Ureter (tissue), 1 donor: ENCODE measurements at regions not wholly inside any gene's neighbourhood (a gene's known extent, or its start where the extent isn't known, plus 50 kb on each side); places are given as distances from the start of the nearest gene placed in this dataset.
A peak's percentile ranks its signal among the peaks of the same experiment; 100 is the strongest.

Experiments used
- DNase-seq: peaks from one replicate; pipeline ENCODE4 v3.0.0-alpha.2; 2020; ENCODE audit warnings: low spot score
- donor health status: DM: yes; HTN: yes; CAD: no.

DNA sequence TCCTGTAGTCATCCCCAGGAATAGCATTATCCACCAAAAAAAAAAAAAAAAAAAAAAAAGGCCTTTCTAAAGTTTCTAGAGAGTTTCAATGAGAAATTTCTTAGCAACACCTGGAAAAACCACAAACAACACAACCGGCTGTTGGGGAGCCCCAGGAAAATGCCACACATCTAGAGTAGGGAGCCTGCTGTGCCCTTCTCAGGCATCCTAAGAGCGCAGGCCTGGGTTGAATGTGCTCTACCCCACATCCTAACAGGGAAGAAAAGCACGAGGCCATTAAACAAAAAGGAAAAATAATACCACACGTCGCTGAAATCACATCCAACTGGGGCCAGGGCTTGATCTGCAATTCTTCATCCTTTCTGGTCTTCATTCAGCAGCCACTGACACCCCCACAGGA, 367.5 kb downstream of the TGFB2 start:
- DNase-seq = no peak

DNA sequence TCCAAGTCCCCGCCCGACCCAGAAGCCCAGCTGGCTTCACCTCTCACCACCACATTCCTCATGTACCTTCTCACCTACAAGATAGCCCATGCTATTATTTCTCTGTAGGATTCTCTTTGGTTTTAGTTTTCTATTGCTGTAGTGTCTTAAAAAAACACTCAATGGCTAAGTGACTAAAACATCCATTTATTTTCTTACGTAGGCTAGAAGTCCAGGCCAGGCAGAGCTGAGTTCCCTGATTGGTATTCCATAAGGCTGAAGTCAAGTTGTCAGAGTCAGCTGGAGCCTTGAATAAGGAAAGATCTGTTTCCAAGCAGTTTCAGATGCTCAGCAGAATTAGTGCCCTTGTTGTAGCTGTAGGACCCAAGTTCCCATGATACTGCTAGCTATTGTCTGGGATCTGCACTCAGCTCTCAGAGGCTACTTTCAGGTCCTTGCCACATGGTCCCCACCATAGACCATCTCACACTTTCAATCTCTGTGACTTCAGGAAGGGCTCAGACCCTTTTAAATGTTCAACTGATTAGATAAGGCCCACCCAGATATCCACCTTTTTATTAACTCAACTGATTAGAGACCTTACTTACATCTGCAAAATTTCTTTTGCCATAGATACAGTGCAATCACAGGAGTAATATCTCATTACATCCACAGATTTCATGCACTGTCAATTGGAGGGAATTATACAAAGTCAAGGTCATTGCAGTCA, 371.0 kb downstream of the TGFB2 start:
- no peak for DNase-seq

DNA sequence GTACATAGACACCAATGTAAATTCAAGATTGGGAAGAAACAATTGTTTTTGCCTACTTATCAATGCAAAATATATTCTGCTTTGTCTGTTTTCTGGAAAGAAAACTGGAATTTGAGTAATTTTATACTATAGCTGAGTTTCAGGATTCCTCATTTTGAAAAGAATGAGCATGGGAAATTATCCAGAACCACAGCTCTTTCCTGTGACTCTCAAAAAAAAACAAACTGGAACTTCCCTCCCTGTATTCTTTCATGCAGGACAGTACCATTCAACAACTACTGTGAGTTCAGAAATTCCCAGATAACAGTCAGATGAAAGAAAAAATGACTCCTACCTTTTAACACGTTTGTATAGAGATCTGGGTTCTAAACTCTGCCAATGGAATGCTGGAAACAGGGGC, 372.4 kb downstream of the TGFB2 start:
- no peak for DNase-seq

DNA sequence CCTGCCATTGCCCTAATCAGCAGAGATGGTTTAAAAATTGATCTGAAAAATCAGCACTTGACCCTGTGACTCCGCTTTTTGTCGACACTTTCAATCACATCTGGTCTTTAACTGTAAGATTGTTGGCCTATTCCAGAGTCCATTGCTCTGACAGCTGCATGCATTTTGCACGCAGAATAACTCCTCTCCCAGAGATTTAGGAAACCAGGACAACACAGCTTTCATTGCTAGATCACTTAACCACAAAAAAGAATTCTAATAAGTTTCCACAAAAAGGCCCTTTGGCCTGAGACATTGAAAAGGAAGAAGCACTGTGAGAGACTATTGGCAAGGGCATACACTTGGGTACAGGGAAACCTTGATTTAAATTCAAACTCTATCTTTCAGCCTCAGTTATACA, 373.1 kb downstream of the TGFB2 start:
- DNase-seq = no peak

DNA sequence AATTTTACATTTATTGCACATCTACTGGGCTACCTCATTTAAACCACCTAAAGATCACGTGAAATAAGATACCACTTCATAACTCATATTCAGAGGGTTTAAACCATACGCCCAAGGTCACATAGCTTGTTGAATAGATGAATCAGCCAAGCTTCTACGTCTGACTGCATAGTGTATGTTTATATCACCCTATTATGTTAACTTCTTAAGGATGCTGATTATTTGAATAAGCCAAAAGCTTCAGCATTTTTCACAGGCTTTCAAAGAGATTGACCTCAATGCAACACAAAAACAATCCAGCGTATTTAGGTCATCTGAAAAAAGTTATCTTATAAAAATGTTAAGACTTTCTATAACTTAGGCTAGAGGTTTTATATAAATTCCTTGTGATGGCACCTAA, 373.8 kb downstream of the TGFB2 start:
- no peak for DNase-seq

DNA sequence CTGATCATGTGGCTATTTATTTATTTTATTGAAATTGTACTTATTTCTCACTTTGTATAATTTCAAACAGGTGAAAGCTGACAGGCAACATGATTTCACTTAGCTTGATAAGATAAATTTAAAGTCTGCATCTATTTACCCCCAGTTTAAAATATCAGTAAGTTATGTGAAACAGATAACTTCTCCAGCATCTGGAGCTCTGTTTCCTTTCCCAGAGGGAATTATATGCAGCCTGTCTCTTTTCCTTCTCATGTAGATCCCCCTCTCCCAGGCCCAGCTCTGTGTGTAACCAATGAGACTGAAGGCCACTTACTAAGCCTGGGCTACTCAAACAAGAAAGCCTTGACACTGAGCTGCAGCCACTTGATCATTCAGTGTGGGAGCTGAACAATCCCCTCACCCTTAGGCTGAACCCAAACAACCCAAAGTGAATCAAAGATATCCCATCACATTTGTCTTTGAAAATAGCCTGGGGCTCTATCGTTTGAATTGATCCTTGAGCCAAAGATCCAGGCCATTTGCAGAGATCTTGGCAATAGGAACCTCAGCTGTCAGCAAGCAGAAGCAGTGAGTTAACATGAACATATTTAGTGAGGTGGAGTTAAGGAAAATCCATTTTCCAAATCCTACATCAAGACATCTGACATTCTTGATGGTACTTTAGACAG, 383.9 kb downstream of the TGFB2 start:
- no peak for DNase-seq

DNA sequence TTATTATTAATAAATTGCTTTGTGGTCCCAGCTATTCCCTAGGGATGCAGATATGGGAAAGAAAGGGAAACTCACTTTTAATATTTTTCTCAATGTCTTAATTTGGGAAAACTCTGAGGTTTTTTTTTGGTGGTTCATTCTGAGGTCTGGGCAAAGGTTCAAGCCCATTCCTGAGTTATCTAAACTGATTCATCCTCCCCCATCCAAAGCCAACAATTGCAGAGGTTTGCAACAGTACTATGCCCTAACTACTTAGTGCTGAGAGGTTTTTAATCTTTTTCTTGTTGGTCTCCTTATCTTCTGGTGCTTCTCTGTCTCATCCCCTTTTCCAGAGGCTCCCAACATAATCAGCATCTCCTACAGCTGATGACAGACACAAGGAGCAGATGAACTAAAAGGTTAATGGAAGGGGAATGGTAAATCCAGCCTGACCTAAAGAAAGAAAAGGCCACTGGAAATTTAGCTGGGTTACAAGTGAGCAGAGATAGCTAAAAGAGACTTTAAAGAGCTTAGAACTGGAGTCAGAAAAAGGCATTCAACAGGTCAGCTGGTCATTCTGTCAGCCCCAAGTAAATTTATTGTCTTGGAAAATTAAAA, 390.4 kb downstream of the TGFB2 start:
- DNase-seq = no peak

DNA sequence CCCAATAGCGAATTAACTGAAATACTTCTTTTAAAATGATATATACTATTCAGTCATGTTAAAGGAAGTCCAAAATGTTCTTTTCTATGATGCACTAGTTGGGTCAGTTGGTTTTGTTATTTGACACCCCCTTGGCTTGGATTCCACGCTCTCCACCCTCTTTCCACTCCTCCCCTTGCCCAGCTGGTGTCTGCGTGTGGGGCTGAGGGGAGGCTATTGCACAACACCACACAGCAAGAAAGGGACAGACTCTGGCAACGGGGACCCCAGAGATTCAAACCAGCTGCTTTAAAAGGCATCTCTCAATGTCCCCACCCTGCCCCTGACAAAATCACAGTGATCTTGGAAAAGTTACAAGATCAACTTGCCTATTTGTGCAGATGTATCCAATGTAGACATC, 394.3 kb downstream of the TGFB2 start:
- peak; percentile 63 for DNase-seq

DNA sequence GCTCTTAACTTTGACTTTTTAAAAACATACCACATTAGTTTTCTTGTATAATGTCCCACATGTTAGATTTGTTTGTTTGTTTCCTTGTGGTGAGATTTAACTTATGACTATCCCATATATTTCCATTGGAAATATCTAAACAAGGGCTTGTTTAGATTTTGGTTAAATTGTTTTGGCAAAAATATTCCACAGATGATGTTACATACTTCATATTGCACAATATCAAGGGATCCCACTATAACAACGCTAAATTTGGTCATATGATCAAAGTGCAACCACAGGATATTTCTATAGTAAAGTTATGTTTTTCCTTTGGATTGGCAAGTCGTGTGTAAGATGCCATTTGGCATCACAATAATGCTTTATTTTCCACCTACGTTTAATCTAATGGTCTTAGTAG, 396.7 kb downstream of the TGFB2 start:
- DNase-seq = no peak

DNA sequence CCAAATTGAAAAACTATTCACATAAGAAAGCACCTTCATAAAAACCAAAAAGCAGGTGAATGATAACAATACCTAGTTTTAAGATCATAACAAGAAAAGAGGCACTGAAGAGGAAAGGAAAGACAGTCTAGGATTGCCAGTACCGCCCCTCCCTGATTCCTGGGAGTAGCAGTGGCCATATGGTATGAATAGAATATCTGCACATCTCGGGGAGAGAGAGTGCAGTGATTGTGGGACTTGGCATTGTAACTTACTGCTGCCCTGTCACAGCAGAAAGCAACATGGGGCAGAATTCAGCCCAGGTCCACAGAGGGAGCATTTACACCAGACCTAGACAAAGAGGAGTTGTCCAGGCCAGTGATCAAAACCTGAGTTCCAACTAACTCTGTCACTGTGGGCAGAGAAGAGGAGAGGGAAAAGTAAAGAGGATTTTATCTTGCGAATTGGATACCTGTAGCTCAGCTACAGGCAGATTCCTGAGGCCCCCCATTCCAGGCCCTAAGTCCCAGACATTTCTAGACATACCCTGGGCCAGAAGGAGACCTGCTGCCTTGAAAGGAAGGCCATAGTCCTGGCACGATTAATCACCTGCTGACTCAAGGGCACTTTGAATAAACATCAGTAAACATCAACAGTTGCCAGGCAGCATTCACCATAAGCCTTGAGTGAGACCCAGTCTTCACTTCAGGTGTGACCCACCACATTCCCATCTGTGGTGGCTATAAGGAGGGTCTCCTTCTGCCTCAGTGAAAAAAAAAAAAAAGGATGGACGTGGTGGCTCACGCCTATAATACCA, 397.5 kb downstream of the TGFB2 start:
- no peak for DNase-seq

DNA sequence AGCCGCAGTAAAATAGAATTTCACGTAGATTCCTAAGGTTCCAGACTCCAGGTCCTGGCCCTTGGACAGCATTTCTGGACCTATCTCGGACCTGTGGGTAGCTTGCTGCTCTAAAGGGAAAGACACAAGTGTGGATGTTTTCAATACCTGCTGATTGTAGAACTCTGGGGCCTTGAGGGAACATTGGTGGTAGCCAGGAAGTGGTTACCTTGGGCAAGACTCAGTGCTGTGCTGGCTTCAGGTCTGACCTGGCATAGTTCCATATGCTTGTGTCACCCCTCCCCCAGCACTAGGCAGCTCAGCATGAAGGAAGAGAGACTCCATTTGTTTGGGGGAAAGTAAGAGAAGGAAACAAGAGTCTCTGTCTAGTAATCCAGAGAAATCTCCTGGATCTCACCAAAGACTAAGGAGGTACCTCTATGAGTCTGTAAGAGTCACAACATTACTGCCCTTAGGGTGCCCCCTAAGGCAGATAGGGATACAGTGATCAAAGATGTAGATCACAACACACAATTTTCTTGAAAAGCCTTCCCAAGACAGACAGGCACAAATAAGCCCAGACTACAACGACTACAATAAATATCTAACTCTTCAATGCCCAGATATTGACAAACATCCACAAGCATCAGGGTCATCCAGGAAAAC, 398.8 kb downstream of the TGFB2 start:
- DNase-seq = no peak

DNA sequence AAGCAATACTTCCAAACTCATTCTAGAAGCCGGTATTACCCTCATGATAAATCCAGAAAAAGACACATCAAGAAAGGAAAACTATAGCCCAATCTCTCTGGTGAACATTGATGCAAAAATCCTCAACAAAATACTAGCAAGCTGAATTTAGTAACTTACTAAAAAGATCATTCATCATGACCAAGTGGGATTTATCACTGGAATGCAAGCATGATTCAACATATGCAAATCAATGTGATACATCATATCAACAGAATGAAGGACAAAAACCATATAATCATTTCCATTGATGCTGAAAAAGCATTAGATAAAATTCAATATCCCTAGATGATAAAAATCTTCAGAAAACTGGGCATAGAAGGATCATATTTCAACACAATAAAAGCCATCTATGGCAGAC, 402.9 kb downstream of the TGFB2 start:
- DNase-seq = no peak

DNA sequence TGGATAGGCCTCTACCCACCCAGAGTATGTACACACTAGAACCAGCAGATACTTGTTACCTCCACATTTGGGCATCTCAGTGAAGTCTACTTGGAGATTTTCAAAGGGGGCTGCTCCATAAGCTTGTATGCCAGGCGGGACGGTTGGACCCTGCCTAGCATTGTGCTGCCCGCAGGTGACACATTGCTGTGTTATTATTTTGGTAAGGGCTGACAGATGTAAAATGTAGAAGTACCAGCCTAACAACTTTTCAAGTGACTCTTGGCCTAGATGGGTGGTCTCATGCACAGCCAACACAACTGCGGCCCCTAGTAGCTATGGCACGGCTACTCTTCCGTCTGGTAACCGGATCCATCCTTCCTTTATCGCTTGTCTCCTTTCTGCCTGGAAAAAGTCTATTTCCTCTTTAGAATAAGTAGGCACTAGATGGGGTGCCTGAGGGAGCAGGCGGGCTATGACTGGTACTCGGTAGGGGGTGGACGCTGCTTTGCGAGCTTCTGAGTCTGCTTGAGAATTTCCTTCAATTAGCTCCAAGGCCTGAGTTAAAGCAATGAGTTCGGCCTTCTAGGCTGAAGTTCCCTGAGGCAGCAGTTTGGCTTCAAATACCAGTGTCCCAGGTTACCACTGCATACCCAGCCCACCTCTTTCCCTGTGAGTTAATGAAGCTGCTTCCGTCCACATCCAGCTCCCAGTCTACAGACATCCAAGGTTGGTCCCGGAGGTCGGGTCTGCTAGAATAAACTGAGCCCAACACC, 405.3 kb downstream of the TGFB2 start:
- no peak for DNase-seq

DNA sequence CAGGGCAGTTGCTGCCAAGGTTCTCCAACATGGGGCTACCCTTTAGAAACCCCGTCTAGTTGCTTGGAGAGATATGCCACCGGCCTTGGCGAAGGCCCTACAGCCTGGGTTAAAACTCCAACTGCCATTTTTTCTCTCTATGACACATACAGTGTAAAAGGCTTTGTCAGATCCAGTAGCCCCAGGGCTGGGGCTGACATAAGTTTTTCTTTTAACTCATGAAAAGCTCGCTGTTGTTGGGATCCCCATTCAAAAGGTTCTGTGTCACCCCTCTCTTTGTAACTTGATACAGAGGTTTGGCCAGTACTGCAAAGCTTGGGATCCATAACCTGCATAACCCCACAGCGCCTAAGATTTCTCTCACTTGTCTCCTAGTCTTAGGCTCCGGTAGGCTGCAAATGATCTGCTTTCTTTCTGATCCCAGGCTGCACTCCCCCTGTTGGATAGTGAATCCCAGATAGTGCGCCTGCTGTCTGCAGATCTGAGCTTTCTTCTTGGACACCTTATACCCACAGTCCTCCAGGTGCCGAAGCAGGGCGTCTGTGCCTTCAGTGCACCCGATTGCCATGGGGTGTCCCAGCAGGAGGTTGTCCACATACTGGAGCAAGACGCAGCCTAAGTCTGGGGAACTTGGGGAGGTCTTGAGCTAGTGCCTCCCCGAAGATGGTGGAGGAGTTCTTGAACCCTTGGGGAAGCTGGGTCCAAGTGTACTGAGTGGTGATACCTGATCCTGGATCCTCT, 406.2 kb downstream of the TGFB2 start:
- DNase-seq = no peak

DNA sequence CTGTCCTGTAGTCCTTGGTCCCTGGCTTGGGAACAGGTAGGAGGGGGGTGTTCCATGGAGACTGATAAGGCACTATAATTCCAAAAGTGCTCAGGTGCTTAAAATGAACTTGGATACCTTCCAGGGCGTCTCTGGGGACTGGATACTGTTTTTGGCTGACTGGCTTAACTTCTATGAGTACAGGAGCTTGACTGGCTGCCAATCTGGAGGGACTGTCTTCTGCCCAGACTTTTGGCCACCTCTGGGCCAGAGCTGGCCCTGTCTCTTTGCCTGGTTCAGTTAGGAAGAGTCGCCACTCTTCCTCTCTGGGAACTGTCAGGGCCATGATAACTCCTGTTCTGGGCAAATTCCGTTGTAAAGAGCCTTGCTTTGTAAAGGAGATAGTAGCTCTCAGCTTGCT, 407.0 kb downstream of the TGFB2 start:
- no peak for DNase-seq

DNA sequence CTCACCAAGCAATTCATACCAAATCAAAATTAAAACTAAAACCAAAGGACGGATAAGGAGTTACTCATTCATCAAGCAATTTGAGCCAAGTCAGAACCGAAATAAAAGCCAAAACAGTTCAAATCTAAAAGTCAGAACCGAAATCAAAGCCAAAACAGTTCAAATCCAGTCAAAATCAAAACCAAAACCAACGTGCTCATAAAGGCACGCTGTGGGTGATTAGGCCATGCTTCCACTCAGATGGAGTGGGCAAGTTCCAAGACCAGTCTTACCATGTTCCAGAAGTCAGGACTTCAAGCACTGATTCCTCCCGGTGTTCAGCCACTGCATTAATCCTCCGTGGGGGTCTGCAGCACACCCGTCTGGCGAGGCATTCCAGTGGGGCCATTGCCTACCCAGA, 409.3 kb downstream of the TGFB2 start:
- DNase-seq = no peak

DNA sequence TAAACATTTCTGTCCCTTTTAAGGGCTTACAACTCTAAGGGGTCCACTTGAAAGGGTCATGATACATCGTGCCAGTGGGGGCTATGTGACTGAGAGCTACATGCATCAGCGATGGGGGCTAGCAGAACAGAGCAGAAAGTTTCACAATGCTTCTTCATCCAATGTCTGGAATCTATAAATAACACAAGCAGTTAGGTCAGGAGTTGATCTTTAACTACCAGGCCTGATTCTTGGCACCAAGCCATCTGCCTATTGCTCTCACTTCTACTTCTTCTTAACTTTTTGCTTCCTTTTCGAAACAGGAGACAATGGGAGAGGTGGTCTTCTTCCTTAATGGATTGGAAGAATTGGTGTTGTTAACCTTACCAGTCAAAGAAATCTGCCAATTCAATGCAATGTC, 410.0 kb downstream of the TGFB2 start:
- DNase-seq = no peak

DNA sequence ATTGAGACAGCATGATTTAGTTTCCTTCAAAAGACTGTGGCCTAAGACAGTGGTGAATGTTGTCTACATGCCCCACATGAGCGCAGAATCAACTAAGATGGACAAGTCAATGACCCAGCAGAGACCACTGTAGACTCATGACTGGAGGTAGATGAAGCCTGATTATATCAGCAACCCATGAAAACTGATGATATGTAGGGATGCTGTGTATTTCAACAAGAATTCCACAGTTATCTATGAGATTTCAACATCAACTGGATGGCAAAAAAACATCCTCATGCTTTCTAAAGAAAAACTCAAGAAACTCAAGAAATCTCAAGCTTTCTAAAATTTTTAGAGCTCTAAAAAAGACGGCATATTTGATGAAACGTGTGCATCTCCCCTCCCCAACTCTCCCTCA, 413.9 kb upstream of the LYPLAL1 start:
- no peak for DNase-seq

DNA sequence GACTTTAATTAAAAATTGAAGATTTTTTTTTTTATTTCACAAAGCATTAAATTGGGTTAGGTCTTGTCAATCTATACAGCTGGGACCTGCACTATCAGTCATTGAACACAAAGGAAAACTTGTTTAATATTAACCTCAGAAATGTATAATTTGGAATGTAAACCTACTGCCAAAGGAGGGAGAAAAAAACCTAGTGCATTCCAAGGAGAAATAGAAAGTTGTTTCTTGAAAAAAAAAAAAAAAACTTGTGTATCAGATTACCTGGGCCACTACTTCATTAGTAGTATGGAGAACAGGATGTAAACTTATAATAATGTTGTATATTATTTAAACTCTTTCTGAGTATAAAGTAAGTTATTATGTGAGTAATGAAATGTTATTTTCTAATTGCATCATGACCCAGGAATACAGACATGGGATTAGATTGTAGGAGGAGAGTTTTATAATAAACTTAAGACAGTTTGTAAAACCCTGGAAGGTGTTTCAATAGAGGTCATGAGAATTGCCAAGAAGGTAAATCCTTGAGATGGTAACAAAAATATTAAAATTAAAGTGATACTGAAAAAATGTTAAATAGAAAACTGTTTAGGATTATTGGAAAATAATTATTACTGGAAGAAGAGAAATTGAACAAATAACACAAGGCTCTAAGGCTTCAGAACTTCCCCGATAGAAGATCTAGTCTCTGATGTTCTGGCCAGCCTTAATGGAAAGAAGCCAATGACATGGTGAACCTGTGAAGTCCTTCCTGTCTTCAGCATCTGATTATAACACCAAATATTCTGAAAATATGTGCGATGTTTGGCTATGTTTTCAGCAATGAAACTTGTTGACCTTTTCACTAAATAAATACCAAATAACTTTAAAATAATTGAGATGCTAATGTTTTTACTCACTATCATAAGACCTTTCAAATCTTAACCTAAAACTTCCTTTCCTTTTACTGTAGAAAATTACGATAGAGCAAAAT, 412.8 kb upstream of the LYPLAL1 start:
- DNase-seq = no peak
